ENCODE measurements at regions not wholly inside any gene's neighbourhood (a gene's known extent, or its start where the extent isn't known, plus 50 kb on each side); places are given as distances from the start of the nearest gene placed in this dataset.

- TF ChIP-seq EZH2phosphoT487 (IDR thresholded peaks at IDR 0.05; ENCODE audit: borderline replicate concordance, low read length): no peak
- TF ChIP-seq, protein P1, sequence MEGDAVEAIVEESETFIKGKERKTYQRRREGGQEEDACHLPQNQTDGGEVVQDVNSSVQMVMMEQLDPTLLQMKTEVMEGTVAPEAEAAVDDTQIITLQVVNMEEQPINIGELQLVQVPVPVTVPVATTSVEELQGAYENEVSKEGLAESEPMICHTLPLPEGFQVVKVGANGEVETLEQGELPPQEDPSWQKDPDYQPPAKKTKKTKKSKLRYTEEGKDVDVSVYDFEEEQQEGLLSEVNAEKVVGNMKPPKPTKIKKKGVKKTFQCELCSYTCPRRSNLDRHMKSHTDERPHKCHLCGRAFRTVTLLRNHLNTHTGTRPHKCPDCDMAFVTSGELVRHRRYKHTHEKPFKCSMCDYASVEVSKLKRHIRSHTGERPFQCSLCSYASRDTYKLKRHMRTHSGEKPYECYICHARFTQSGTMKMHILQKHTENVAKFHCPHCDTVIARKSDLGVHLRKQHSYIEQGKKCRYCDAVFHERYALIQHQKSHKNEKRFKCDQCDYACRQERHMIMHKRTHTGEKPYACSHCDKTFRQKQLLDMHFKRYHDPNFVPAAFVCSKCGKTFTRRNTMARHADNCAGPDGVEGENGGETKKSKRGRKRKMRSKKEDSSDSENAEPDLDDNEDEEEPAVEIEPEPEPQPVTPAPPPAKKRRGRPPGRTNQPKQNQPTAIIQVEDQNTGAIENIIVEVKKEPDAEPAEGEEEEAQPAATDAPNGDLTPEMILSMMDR (IDR thresholded peaks at IDR 0.05; ENCODE audit: low read depth, low read length, poor library complexity, severe bottlenecking): no peak
Measured at GRCh38 chr2:150883613-150883895, 378.1 kb downstream of the RBM43 start.

Measured in DOHH2 (cell line).